22Rv1 (cell line): ENCODE measurements at regions not wholly inside any gene's neighbourhood (a gene's known extent, or its start where the extent isn't known, plus 50 kb on each side); places are given as distances from the start of the nearest gene placed in this dataset.

Experiments used
- ZFX ChIP-seq: fragments of 450-650 bp; IDR thresholded peaks from 2 replicates; pipeline ENCODE4 v1.6.1; 2017; ENCODE audit warnings: antibody characterized with exemption, borderline replicate concordance
- TF ChIP-seq, protein P1 (sequence below): fragments of 450-650 bp; IDR thresholded peaks from 2 replicates; pipeline ENCODE4 v1.5.1; 2017; ENCODE audit warnings: mild to moderate bottlenecking

GRCh38 chr2:147553775-147554271 lies 291.0 kb upstream of the ACVR2A start:
- TF ChIP-seq, protein P1, sequence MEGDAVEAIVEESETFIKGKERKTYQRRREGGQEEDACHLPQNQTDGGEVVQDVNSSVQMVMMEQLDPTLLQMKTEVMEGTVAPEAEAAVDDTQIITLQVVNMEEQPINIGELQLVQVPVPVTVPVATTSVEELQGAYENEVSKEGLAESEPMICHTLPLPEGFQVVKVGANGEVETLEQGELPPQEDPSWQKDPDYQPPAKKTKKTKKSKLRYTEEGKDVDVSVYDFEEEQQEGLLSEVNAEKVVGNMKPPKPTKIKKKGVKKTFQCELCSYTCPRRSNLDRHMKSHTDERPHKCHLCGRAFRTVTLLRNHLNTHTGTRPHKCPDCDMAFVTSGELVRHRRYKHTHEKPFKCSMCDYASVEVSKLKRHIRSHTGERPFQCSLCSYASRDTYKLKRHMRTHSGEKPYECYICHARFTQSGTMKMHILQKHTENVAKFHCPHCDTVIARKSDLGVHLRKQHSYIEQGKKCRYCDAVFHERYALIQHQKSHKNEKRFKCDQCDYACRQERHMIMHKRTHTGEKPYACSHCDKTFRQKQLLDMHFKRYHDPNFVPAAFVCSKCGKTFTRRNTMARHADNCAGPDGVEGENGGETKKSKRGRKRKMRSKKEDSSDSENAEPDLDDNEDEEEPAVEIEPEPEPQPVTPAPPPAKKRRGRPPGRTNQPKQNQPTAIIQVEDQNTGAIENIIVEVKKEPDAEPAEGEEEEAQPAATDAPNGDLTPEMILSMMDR = no peak
- no peak for TF ChIP-seq ZFX
